ENCODE measurements at regions not wholly inside any gene's neighbourhood (a gene's known extent, or its start where the extent isn't known, plus 50 kb on each side); places are given as distances from the start of the nearest gene placed in this dataset.

- no peak for DNase-seq
Observed at GRCh38 chr10:44087403-44087802, 297.5 kb downstream of the CXCL12 start.

GRCh38 chr10:44083719-44084400 is 301.0 kb downstream of the CXCL12 start:
- DNase-seq = no peak

GRCh38 chr10:44071479-44071878 is 313.4 kb downstream of the CXCL12 start:
- DNase-seq = no peak

- no peak for DNase-seq
Observed at GRCh38 chr10:44070282-44070681, 314.6 kb downstream of the CXCL12 start.

- DNase-seq = no peak
Observed at GRCh38 chr10:44069573-44069972, 315.3 kb downstream of the CXCL12 start.

GRCh38 chr10:44068716-44069482 is 316.0 kb downstream of the CXCL12 start:
- DNase-seq = no peak

GRCh38 chr10:44067432-44067831 is 317.5 kb downstream of the CXCL12 start:
- DNase-seq = no peak

- DNase-seq = no peak
Observed at GRCh38 chr10:44066527-44067255, 318.2 kb downstream of the CXCL12 start.

- no peak for DNase-seq
Observed at GRCh38 chr10:44065788-44066526, 318.9 kb downstream of the CXCL12 start.

- DNase-seq = no peak
Observed at GRCh38 chr10:44064987-44065787, 319.7 kb downstream of the CXCL12 start.

GRCh38 chr10:44064317-44064716 is 320.6 kb downstream of the CXCL12 start:
- no peak for DNase-seq

- no peak for DNase-seq
Observed at GRCh38 chr10:44063686-44064085, 321.2 kb downstream of the CXCL12 start.

GRCh38 chr10:44060719-44061118 is 324.2 kb downstream of the CXCL12 start:
- no peak for DNase-seq

- no peak for DNase-seq
Observed at GRCh38 chr10:44060221-44060620, 324.7 kb downstream of the CXCL12 start.

- DNase-seq = no peak
Observed at GRCh38 chr10:44058259-44058658, 326.6 kb downstream of the CXCL12 start.

- no peak for DNase-seq
Observed at GRCh38 chr10:44056967-44057805, 327.7 kb downstream of the CXCL12 start.

- no peak for DNase-seq
Observed at GRCh38 chr10:44056206-44056605, 328.7 kb downstream of the CXCL12 start.

- no peak for DNase-seq
Observed at GRCh38 chr10:44054046-44054445, 330.9 kb downstream of the CXCL12 start.

- DNase-seq = no peak
Observed at GRCh38 chr10:44053391-44053790, 331.5 kb downstream of the CXCL12 start.

- DNase-seq = no peak
Observed at GRCh38 chr10:44051584-44052385, 333.1 kb downstream of the CXCL12 start.

Data from activated T-cell treated with anti-CD3 and anti-CD28 coated beads, Interleukin-2, amount 50 U/mL, for 48 hours (primary cell).